ENCODE measurements at regions not wholly inside any gene's neighbourhood (a gene's known extent, or its start where the extent isn't known, plus 50 kb on each side); places are given as distances from the start of the nearest gene placed in this dataset.
A peak's percentile ranks its signal among the peaks of the same experiment; 100 is the strongest.

DNA sequence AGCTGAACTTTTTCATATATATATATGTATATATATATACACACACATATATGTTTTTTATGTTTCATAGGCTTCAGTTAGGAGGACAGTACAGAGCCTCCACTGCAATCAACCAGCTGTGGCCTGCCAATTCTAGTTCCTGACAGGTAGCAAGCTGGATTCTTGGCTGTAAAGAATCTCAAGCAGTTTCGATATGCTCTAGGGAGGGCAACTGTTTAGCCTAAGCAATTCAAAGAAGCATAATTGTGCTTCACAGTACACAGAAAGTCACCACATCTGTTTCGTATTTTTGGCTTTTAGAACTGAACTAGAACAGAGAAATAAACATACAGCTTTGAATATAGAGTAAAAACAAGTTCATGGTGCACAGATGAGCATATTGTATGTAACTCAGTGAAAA lies 152.4 kb upstream of the ARRDC3 start:
- no peak overlapping the region for H3K27ac ChIP-seq (ENCODE audit: low read depth, low read length)
- WGBS (ENCODE audit: insufficient coverage) = no CpG with 5 or more reads among the region's 2 CpGs
- peak in 2 of 6 donors; percentile 6 to 37 for DNase-seq (ENCODE audit: low read depth in 4 of 6, low spot score in 6 of 6)
- H3K4me3 ChIP-seq (ENCODE audit: low read depth, low read length) = no peak overlapping the region
- H3K9me3 ChIP-seq (ENCODE audit: control insufficient read depth, insufficient read depth, low read length) = no peaks in the 10 kb centered on the region
- H3K4me1 ChIP-seq (ENCODE audit: control insufficient read depth, insufficient read depth, low read length) = no peaks in the 10 kb centered on the region
- H3K27me3 ChIP-seq (ENCODE audit: control insufficient read depth, insufficient read depth, low read length) = no peaks in the 10 kb centered on the region
- no peaks in the 10 kb centered on the region for H3K36me3 ChIP-seq (ENCODE audit: control insufficient read depth, insufficient read depth, low read length)

DNA sequence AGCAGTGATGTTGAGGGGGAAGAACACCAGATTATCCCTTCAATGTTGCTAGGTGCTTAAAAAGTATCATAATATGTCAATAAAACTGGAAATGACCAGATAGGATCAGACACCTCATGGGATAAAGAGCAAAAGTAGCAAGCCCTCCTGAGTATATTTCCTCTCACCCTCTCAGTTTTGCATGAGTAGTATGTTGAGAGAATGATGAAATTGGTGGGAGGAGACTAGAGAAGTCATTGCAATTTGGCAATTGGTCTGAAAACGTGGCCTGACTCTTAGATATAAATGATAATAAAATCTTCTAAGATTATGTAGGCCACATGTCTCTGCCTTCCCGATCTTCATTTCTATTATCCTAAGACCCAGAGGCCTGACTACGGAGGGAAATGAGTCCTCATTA lies 151.2 kb upstream of the ARRDC3 start:
- Histone ChIP-seq H3K27ac (ENCODE audit: low read depth, low read length) (no peak overlapping the region), H3K27me3 (ENCODE audit: control insufficient read depth, insufficient read depth, low read length) (no peaks in the 10 kb centered on the region), H3K36me3 (ENCODE audit: control insufficient read depth, insufficient read depth, low read length) (no peaks in the 10 kb centered on the region), H3K4me1 (ENCODE audit: control insufficient read depth, insufficient read depth, low read length) (no peaks in the 10 kb centered on the region), H3K4me3 (ENCODE audit: low read depth, low read length) (no peak overlapping the region), H3K9me3 (ENCODE audit: control insufficient read depth, insufficient read depth, low read length) (no peaks in the 10 kb centered on the region)
- no CpG with 5 or more reads among the region's 3 CpGs for WGBS (ENCODE audit: insufficient coverage)
- DNase-seq (ENCODE audit: low read depth in 4 of 6, low spot score in 6 of 6) = no peak

DNA sequence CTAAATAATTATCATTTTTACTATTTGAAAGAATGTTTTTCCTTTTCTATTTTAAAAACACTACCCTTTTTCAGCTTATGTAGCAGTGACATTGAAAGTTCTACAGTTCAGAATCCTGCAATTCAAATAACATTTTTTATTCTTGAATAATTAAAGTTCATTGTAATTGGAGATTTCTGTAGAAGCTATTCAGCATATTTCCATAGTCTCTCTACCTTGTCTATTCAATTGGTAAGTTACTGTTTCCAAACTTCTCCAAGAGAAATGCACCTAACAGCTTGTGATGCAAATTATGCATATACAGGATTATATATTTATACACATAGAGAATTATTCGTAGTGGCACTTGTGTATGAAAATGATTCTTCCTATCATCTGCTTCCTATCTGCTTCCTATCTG lies 149.7 kb upstream of the ARRDC3 start:
- Histone ChIP-seq H3K27me3 (ENCODE audit: control insufficient read depth, insufficient read depth, low read length) (no peaks in the 10 kb centered on the region), H3K27ac (ENCODE audit: low read depth, low read length) (no peak overlapping the region), H3K9me3 (ENCODE audit: control insufficient read depth, insufficient read depth, low read length) (no peaks in the 10 kb centered on the region), H3K4me1 (ENCODE audit: control insufficient read depth, insufficient read depth, low read length) (no peaks in the 10 kb centered on the region), H3K36me3 (ENCODE audit: control insufficient read depth, insufficient read depth, low read length) (no peaks in the 10 kb centered on the region), H3K4me3 (ENCODE audit: low read depth, low read length) (no peak overlapping the region)
- no peak for DNase-seq (ENCODE audit: low read depth in 4 of 6, low spot score in 6 of 6)
- no CpG with 5 or more reads among the region's 1 CpG for WGBS (ENCODE audit: insufficient coverage)

GRCh38 chr5:91532281-91532680 lies 149.2 kb upstream of the ARRDC3 start:
- Histone ChIP-seq H3K27ac (ENCODE audit: low read depth, low read length) (no peak overlapping the region), H3K4me3 (ENCODE audit: low read depth, low read length) (no peak overlapping the region), H3K36me3 (ENCODE audit: control insufficient read depth, insufficient read depth, low read length) (no peaks in the 10 kb centered on the region), H3K9me3 (ENCODE audit: control insufficient read depth, insufficient read depth, low read length) (no peaks in the 10 kb centered on the region), H3K27me3 (ENCODE audit: control insufficient read depth, insufficient read depth, low read length) (no peaks in the 10 kb centered on the region), H3K4me1 (ENCODE audit: control insufficient read depth, insufficient read depth, low read length) (no peaks in the 10 kb centered on the region)
- no peak for DNase-seq (ENCODE audit: low read depth in 4 of 6, low spot score in 6 of 6)
- no CpG with 5 or more reads among the region's 1 CpG for WGBS (ENCODE audit: insufficient coverage)

GRCh38 chr5:91528831-91529230 lies 145.7 kb upstream of the ARRDC3 start:
- Histone ChIP-seq H3K36me3 (ENCODE audit: control insufficient read depth, insufficient read depth, low read length) (no peaks in the 10 kb centered on the region), H3K27ac (ENCODE audit: low read depth, low read length) (no peak overlapping the region), H3K27me3 (ENCODE audit: control insufficient read depth, insufficient read depth, low read length) (no peaks in the 10 kb centered on the region), H3K9me3 (ENCODE audit: control insufficient read depth, insufficient read depth, low read length) (no peaks in the 10 kb centered on the region), H3K4me1 (ENCODE audit: control insufficient read depth, insufficient read depth, low read length) (no peaks in the 10 kb centered on the region), H3K4me3 (ENCODE audit: low read depth, low read length) (no peak overlapping the region)
- no peak for DNase-seq (ENCODE audit: low read depth in 4 of 6, low spot score in 6 of 6)
- WGBS (ENCODE audit: insufficient coverage) = 100% methylated on average over 1 of the region's 2 CpGs

DNA sequence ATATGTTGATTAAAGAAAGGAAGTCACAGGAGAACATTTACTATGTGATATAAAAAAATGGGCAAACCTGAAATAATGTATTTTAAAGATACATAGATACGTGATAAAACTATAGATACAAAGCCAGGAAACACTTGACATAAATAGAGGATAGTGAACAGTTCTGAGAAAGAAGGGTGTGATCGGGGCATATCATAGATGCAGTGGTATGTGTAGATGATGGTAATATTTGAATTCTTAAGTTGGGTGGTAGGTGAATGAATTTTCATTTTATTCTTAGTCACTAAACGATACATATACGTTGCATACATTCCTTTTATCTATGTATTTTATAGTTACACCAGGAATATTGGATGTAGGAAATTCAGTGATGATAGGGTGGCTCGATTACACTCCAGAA lies 138.7 kb upstream of the ARRDC3 start:
- no peaks in the 10 kb centered on the region for H3K27me3 ChIP-seq (ENCODE audit: control insufficient read depth, insufficient read depth, low read length)
- no peaks in the 10 kb centered on the region for H3K36me3 ChIP-seq (ENCODE audit: control insufficient read depth, insufficient read depth, low read length)
- WGBS (ENCODE audit: insufficient coverage) = 100% methylated on average over 1 of the region's 5 CpGs
- H3K4me3 ChIP-seq (ENCODE audit: low read depth, low read length) = no peak overlapping the region
- H3K27ac ChIP-seq (ENCODE audit: low read depth, low read length) = no peak overlapping the region
- DNase-seq (ENCODE audit: low read depth in 4 of 6, low spot score in 6 of 6) = no peak
- no peaks in the 10 kb centered on the region for H3K4me1 ChIP-seq (ENCODE audit: control insufficient read depth, insufficient read depth, low read length)
- H3K9me3 ChIP-seq (ENCODE audit: control insufficient read depth, insufficient read depth, low read length) = no peaks in the 10 kb centered on the region

- no peak for DNase-seq (ENCODE audit: low read depth in 4 of 6, low spot score in 6 of 6)
- no CpG with 5 or more reads among the region's 1 CpG for WGBS (ENCODE audit: insufficient coverage)
- Histone ChIP-seq H3K36me3 (ENCODE audit: control insufficient read depth, insufficient read depth, low read length) (no peaks in the 10 kb centered on the region), H3K4me3 (ENCODE audit: low read depth, low read length) (no peak overlapping the region), H3K4me1 (ENCODE audit: control insufficient read depth, insufficient read depth, low read length) (no peaks in the 10 kb centered on the region), H3K27me3 (ENCODE audit: control insufficient read depth, insufficient read depth, low read length) (no peaks in the 10 kb centered on the region), H3K9me3 (ENCODE audit: control insufficient read depth, insufficient read depth, low read length) (no peaks in the 10 kb centered on the region), H3K27ac (ENCODE audit: low read depth, low read length) (no peak overlapping the region)
These were observed 138.2 kb upstream of the ARRDC3 start for GRCh38 chr5:91521334-91521733.

- WGBS (ENCODE audit: insufficient coverage) = 38% methylated on average over 2 of the region's 4 CpGs
- no peak overlapping the region for H3K27ac ChIP-seq (ENCODE audit: low read depth, low read length)
- no peak overlapping the region for H3K4me3 ChIP-seq (ENCODE audit: low read depth, low read length)
- no peaks in the 10 kb centered on the region for H3K27me3 ChIP-seq (ENCODE audit: control insufficient read depth, insufficient read depth, low read length)
- DNase-seq (ENCODE audit: low read depth in 4 of 6, low spot score in 6 of 6) = no peak
- no peaks in the 10 kb centered on the region for H3K36me3 ChIP-seq (ENCODE audit: control insufficient read depth, insufficient read depth, low read length)
- H3K9me3 ChIP-seq (ENCODE audit: control insufficient read depth, insufficient read depth, low read length) = no peaks in the 10 kb centered on the region
- no peaks in the 10 kb centered on the region for H3K4me1 ChIP-seq (ENCODE audit: control insufficient read depth, insufficient read depth, low read length)
These were observed 131.3 kb upstream of the ARRDC3 start for GRCh38 chr5:91514400-91514799.

DNA sequence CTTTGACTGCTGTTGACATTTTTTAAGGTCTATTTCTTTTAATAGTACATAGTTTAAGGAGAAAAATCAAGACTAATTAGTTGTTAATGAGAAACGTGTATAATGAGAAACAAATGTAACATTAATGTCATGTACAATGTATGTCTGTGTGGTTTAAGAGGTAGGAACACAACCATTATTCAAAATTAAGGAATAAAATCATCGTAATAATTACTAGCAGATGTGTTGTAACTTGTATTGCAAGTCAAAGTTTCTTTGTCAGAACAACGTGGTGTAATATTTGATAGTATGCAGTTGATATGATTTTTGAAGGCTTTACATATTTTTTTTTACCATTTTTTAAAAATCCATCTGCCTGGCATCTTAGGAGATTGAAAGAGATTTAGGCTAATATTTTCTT lies 120.2 kb upstream of the ARRDC3 start:
- no peak overlapping the region for H3K27ac ChIP-seq (ENCODE audit: low read depth, low read length)
- no CpG with 5 or more reads among the region's 3 CpGs for WGBS (ENCODE audit: insufficient coverage)

GRCh38 chr5:91500758-91501157 lies 117.6 kb upstream of the ARRDC3 start:
- no peak for DNase-seq (ENCODE audit: low read depth in 4 of 6, low spot score in 6 of 6)
- Histone ChIP-seq H3K36me3 (ENCODE audit: control insufficient read depth, insufficient read depth, low read length) (no peaks in the 10 kb centered on the region), H3K27me3 (ENCODE audit: control insufficient read depth, insufficient read depth, low read length) (no peaks in the 10 kb centered on the region), H3K9me3 (ENCODE audit: control insufficient read depth, insufficient read depth, low read length) (no peaks in the 10 kb centered on the region), H3K4me3 (ENCODE audit: low read depth, low read length) (no peak overlapping the region), H3K4me1 (ENCODE audit: control insufficient read depth, insufficient read depth, low read length) (no peaks in the 10 kb centered on the region), H3K27ac (ENCODE audit: low read depth, low read length) (no peak overlapping the region)
- 95% methylated on average over 2 of the region's 3 CpGs for WGBS (ENCODE audit: insufficient coverage)

More for the DNA sequence above, 120.2 kb upstream of the ARRDC3 start:
- H3K36me3 ChIP-seq (ENCODE audit: control insufficient read depth, insufficient read depth, low read length) = no peaks in the 10 kb centered on the region
- no peak overlapping the region for H3K4me3 ChIP-seq (ENCODE audit: low read depth, low read length)
- H3K9me3 ChIP-seq (ENCODE audit: control insufficient read depth, insufficient read depth, low read length) = no peaks in the 10 kb centered on the region
- H3K27me3 ChIP-seq (ENCODE audit: control insufficient read depth, insufficient read depth, low read length) = no peaks in the 10 kb centered on the region
- DNase-seq (ENCODE audit: low read depth in 4 of 6, low spot score in 6 of 6) = no peak
- H3K4me1 ChIP-seq (ENCODE audit: control insufficient read depth, insufficient read depth, low read length) = no peaks in the 10 kb centered on the region
